ENCODE measurements at regions not wholly inside any gene's neighbourhood (a gene's known extent, or its start where the extent isn't known, plus 50 kb on each side); places are given as distances from the start of the nearest gene placed in this dataset.

DNA sequence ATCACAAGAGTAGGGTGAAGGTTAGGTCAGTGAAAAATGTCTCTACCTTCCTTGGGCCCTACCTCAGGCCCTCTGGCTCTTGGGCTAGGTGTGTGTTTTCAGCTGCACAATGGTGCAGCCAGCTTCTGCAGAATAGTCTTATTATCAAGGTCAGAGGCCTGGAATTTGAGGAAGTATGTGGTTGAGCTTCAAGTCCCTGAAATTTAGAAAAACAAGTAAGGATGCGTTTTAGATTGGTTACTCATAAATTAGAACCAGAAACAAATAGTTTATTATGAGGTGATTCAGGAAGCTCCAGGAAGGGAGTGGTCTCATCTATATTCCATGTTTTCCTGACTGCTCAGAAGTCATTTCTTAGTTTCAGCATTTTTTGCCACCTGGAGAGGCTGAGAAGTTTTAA is 204.2 kb upstream of the CELF4 start:
- ChIA-PET CTCF (no interaction called here), POLR2A (no interaction called here)
- Histone ChIP-seq H3K27ac (ENCODE audit: low read length) (no peak overlapping the region), H3K4me1 (ENCODE audit: control insufficient read depth in 1 of 2, extremely low read depth in 1 of 2, insufficient read depth in 2 of 2, low read length in 2 of 2) (no peaks in the 10 kb centered on the region), H3K36me3 (ENCODE audit: control insufficient read depth in 2 of 2, extremely low read depth in 1 of 2, insufficient read depth in 1 of 2, low read length in 1 of 2) (no peaks in the 10 kb centered on the region), H3K4me3 (ENCODE audit: control insufficient read depth in 1 of 2, extremely low read depth in 1 of 2, low read length in 1 of 2) (no peak overlapping the region), H3K27me3 (replicated peaks in 1 of 2; ENCODE audit: control insufficient read depth in 2 of 2, extremely low read depth in 1 of 2, insufficient read depth in 2 of 2, low read length in 1 of 2) (no peaks in the 10 kb centered on the region), H3K9me3 (no peaks in the 10 kb centered on the region)
- Mint-ChIP-seq H3K4me3 (no peak overlapping the region), H3K27ac (no peak overlapping the region), H3K4me1 (no peaks in the 10 kb centered on the region), H3K27me3 (no peaks in the 10 kb centered on the region), H3K36me3 (no peaks in the 10 kb centered on the region), H3K9me3 (peaks cover 3 to 14% (median 10%) of the 10 kb centered on the region in 3 donors)
- DNase-seq (no peak), ATAC-seq (replicated peaks in 1 of 4) (no peak)
- WGBS (ENCODE audit: insufficient coverage): no CpG with 5 or more reads among the region's 1 CpG

DNA sequence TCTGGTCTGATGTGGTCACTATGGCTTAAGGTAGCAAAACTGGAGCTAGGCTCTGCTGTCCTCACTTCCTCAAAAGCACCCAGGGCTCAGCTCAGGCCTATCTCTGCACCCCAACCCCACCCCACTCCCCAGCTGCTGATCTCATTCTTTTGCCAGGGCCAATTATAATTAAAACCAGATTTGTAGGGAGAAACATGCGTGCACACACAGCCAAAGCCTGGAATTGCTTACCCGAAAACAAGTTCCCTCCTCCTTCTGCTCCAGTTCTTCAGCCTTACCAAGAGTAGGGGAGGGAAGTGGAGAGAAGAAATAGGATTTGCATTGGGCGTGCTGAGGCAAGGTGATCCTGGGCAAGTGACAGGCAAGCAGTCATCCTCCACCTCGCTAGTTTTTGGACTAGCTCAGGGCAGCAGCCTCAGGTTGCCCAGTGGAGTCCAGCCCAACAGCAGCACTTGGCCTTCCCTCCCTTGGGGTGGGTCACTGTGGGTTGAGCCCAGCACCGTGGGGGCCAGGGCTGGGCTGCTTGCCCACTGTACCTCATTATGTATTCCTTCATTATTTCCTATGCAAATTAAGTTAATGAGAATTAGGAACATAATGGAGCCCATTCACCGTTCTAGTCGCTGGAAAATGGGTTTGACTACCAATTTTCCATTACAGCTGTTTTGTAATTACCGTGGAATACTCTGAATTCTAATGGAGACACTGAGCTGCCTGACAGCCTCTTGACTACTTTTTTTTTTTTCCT is 199.1 kb upstream of the CELF4 start:
- Mint-ChIP-seq H3K4me3 (no peak overlapping the region), H3K27me3 (no peaks in the 10 kb centered on the region), H3K9me3 (peaks cover 3 to 9% (median 5%) of the 10 kb centered on the region in 3 donors), H3K27ac (no peak overlapping the region), H3K4me1 (no peaks in the 10 kb centered on the region), H3K36me3 (no peaks in the 10 kb centered on the region)
- CTCF ChIA-PET: no interaction called here
- no peak overlapping the region for H3K27ac ChIP-seq (ENCODE audit: low read length)
- no peaks in the 10 kb centered on the region for H3K36me3 ChIP-seq (ENCODE audit: control insufficient read depth in 2 of 2, extremely low read depth in 1 of 2, insufficient read depth in 1 of 2, low read length in 1 of 2)
- POLR2A ChIA-PET: no interaction called here
- ATAC-seq (replicated peaks in 1 of 4): no peak
- no peaks in the 10 kb centered on the region for H3K9me3 ChIP-seq
- WGBS (ENCODE audit: insufficient coverage): no CpG with 5 or more reads among the region's 8 CpGs
- H3K27me3 ChIP-seq (replicated peaks in 1 of 2; ENCODE audit: control insufficient read depth in 2 of 2, extremely low read depth in 1 of 2, insufficient read depth in 2 of 2, low read length in 1 of 2): no peaks in the 10 kb centered on the region
- H3K4me3 ChIP-seq (ENCODE audit: control insufficient read depth in 1 of 2, extremely low read depth in 1 of 2, low read length in 1 of 2): no peak overlapping the region
- no peaks in the 10 kb centered on the region for H3K4me1 ChIP-seq (ENCODE audit: control insufficient read depth in 1 of 2, extremely low read depth in 1 of 2, insufficient read depth in 2 of 2, low read length in 2 of 2)
- DNase-seq: no peak

DNA sequence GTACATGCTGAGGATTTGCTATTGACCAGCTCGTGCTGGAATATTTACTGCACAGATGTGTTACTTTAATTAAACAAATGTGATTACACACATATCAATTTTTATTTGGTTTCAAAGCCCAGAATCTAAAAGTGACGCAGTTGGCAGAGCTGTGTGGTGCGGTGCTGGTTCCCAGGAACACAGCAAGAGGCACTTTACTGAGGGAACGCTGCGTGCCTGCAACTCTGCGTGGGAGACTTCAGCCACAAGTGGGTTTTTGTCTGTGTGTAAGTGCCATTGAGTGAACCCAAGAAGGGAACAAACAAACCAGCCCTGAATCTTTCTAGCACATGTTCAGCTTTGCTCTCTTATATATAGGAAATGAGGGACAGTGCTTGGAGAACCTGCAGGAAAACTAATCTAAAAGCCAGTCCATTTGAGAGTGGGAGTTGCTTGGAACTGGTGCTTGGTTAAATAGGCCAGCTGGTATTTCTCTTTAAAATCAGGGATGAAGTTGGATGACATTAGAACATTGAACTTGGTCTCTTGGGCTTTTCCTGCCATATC is 196.6 kb upstream of the CELF4 start:
- 87% methylated on average over 4 of the region's 6 CpGs for WGBS (ENCODE audit: insufficient coverage)
- no peak overlapping the region for H3K4me3 ChIP-seq (ENCODE audit: control insufficient read depth in 1 of 2, extremely low read depth in 1 of 2, low read length in 1 of 2)
- ATAC-seq (replicated peaks in 1 of 4): no peak
- no peaks in the 10 kb centered on the region for H3K4me1 ChIP-seq (ENCODE audit: control insufficient read depth in 1 of 2, extremely low read depth in 1 of 2, insufficient read depth in 2 of 2, low read length in 2 of 2)
- no peaks in the 10 kb centered on the region for H3K36me3 ChIP-seq (ENCODE audit: control insufficient read depth in 2 of 2, extremely low read depth in 1 of 2, insufficient read depth in 1 of 2, low read length in 1 of 2)
- no peaks in the 10 kb centered on the region for H3K9me3 ChIP-seq
- no peak overlapping the region for H3K27ac ChIP-seq (ENCODE audit: low read length)
- Mint-ChIP-seq H3K27me3 (no peaks in the 10 kb centered on the region), H3K9me3 (peaks cover 2 to 5% (median 5%) of the 10 kb centered on the region in 3 donors), H3K36me3 (no peaks in the 10 kb centered on the region), H3K4me1 (no peaks in the 10 kb centered on the region), H3K4me3 (no peak overlapping the region), H3K27ac (no peak overlapping the region)
- ChIA-PET POLR2A (interaction anchor here in 1 of 2 donors (0.5 kb wide), 1 partner anchor 85 kb away, joined by 3 read pairs; no protein-coding TSS in a partner anchor), CTCF (no interaction called here)
- DNase-seq: no peak
- H3K27me3 ChIP-seq (replicated peaks in 1 of 2; ENCODE audit: control insufficient read depth in 2 of 2, extremely low read depth in 1 of 2, insufficient read depth in 2 of 2, low read length in 1 of 2): no peaks in the 10 kb centered on the region

DNA sequence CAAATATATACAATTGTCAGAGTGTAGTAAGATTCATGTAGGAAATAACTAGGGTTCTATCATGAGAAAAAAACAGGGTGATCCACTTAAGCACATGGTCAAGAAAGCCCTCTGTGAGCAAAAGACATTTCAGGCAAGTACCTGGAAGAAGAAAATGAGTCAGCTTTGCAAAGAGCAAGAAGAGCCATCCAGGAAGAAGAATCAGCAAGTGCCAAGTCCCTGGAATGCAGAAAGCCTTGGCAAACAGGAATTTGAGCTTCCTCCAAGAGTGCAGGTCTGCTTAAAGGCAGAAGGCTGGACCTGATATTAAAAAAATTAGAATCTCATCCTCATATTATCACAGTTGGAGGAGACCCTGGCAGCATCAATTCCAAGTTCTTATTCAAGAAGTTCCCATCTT is 188.5 kb upstream of the CELF4 start:
- Histone ChIP-seq H3K27me3 (replicated peaks in 1 of 2; ENCODE audit: control insufficient read depth in 2 of 2, extremely low read depth in 1 of 2, insufficient read depth in 2 of 2, low read length in 1 of 2) (no peaks in the 10 kb centered on the region), H3K36me3 (ENCODE audit: control insufficient read depth in 2 of 2, extremely low read depth in 1 of 2, insufficient read depth in 1 of 2, low read length in 1 of 2) (no peaks in the 10 kb centered on the region), H3K4me3 (ENCODE audit: control insufficient read depth in 1 of 2, extremely low read depth in 1 of 2, low read length in 1 of 2) (no peak overlapping the region), H3K4me1 (ENCODE audit: control insufficient read depth in 1 of 2, extremely low read depth in 1 of 2, insufficient read depth in 2 of 2, low read length in 2 of 2) (no peaks in the 10 kb centered on the region), H3K27ac (ENCODE audit: low read length) (no peak overlapping the region), H3K9me3 (no peaks in the 10 kb centered on the region)
- CTCF ChIA-PET: no interaction called here
- Mint-ChIP-seq H3K4me1 (no peaks in the 10 kb centered on the region), H3K4me3 (no peak overlapping the region), H3K9me3 (peaks cover 3 to 8% (median 5%) of the 10 kb centered on the region in 3 donors), H3K27ac (no peak overlapping the region), H3K27me3 (no peaks in the 10 kb centered on the region), H3K36me3 (no peaks in the 10 kb centered on the region)
- POLR2A ChIA-PET: no interaction called here
- ATAC-seq (replicated peaks in 1 of 4) (no peak), DNase-seq (no peak)

DNA sequence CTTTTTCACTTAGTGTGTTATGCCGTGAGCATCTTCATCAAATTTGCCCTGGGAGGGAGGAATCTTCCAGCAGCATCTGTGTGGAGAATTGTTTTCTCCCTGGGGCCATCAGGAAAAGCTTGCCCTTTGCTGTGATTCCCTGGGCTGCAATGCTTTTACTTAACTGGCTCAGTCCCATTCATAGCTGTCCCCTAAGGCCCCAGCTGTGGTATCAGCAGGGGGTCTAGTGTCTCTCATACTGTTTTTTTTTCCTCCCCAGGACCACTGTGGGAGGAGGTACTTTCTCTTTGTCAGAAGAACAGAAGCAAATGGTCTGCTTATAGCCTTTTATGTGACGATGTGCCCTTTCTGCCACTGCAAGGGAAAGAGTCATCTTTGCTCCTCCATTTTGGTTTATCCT is 176.8 kb upstream of the CELF4 start:
- Mint-ChIP-seq H3K4me1 (no peaks in the 10 kb centered on the region), H3K36me3 (no peaks in the 10 kb centered on the region), H3K9me3 (peaks cover 0 to 3% (median 0%) of the 10 kb centered on the region in 3 donors), H3K4me3 (no peak overlapping the region), H3K27ac (no peak overlapping the region), H3K27me3 (no peaks in the 10 kb centered on the region)
- no peaks in the 10 kb centered on the region for H3K36me3 ChIP-seq (ENCODE audit: control insufficient read depth in 2 of 2, extremely low read depth in 1 of 2, insufficient read depth in 1 of 2, low read length in 1 of 2)
- no peak overlapping the region for H3K27ac ChIP-seq (ENCODE audit: low read length)
- no peak for ATAC-seq (replicated peaks in 1 of 4)
- H3K4me1 ChIP-seq (ENCODE audit: control insufficient read depth in 1 of 2, extremely low read depth in 1 of 2, insufficient read depth in 2 of 2, low read length in 2 of 2): no peaks in the 10 kb centered on the region
- no CpG with 5 or more reads among the region's 2 CpGs for WGBS (ENCODE audit: insufficient coverage)
- ChIA-PET POLR2A (no interaction called here), CTCF (no interaction called here)
- DNase-seq: no peak
- no peak overlapping the region for H3K4me3 ChIP-seq (ENCODE audit: control insufficient read depth in 1 of 2, extremely low read depth in 1 of 2, low read length in 1 of 2)
- H3K27me3 ChIP-seq (replicated peaks in 1 of 2; ENCODE audit: control insufficient read depth in 2 of 2, extremely low read depth in 1 of 2, insufficient read depth in 2 of 2, low read length in 1 of 2): no peaks in the 10 kb centered on the region
- H3K9me3 ChIP-seq: no peaks in the 10 kb centered on the region

DNA sequence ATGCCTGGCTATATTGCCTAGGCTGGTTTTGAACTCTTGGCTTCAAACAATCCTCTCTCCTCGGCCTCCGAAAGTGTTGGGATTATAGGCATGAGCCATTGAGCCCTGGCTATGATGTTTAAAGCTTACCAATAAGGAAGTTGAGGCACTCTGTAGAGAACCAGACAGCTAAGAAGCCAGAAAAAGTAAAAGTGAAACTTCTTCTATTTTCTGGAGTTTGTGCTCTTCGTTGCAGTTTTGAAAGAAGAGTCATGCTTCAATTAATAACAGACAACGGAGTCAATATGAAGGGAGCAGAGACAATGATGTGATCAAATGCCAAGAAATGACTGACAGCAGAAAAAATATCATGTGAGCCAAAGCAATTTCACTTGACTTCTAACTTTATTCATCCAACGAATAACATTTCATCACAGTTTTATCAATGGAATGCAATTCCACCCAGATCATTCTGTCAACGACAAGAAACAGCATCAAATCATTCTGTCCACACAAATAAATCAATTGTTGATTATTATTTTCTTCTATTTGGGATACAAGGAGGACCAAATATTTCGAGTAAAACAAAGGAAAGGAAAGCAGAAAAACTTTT is 175.5 kb upstream of the CELF4 start:
- no peak overlapping the region for H3K27ac Mint-ChIP-seq
- no peak overlapping the region for H3K4me3 Mint-ChIP-seq
- DNase-seq: no peak
- H3K27me3 ChIP-seq (replicated peaks in 1 of 2; ENCODE audit: control insufficient read depth in 2 of 2, extremely low read depth in 1 of 2, insufficient read depth in 2 of 2, low read length in 1 of 2): no peaks in the 10 kb centered on the region
- H3K36me3 ChIP-seq (ENCODE audit: control insufficient read depth in 2 of 2, extremely low read depth in 1 of 2, insufficient read depth in 1 of 2, low read length in 1 of 2): no peaks in the 10 kb centered on the region
- H3K27me3 Mint-ChIP-seq: no peaks in the 10 kb centered on the region
- no peaks in the 10 kb centered on the region for H3K4me1 ChIP-seq (ENCODE audit: control insufficient read depth in 1 of 2, extremely low read depth in 1 of 2, insufficient read depth in 2 of 2, low read length in 2 of 2)
- H3K36me3 Mint-ChIP-seq: no peaks in the 10 kb centered on the region
- 68% methylated on average over 4 of the region's 7 CpGs for WGBS (ENCODE audit: insufficient coverage)
- no peak overlapping the region for H3K4me3 ChIP-seq (ENCODE audit: control insufficient read depth in 1 of 2, extremely low read depth in 1 of 2, low read length in 1 of 2)
- CTCF ChIA-PET: no interaction called here
- no peaks in the 10 kb centered on the region for H3K9me3 ChIP-seq
- no peak for ATAC-seq (replicated peaks in 1 of 4)
- no peak overlapping the region for H3K27ac ChIP-seq (ENCODE audit: low read length)
- POLR2A ChIA-PET: no interaction called here
- H3K9me3 Mint-ChIP-seq: peaks cover 0 to 8% (median 0%) of the 10 kb centered on the region in 3 donors
- H3K4me1 Mint-ChIP-seq: no peaks in the 10 kb centered on the region

Measured in T-cell (primary cell).